ENCODE measurements at regions not wholly inside any gene's neighbourhood (a gene's known extent, or its start where the extent isn't known, plus 50 kb on each side); places are given as distances from the start of the nearest gene placed in this dataset.

- DNase-seq = no peak
Observed at GRCh38 chr11:32279672-32280071, 155.7 kb downstream of the WT1 start.

GRCh38 chr11:32280339-32280738 lies 155.0 kb downstream of the WT1 start:
- DNase-seq = no peak

GRCh38 chr11:32288276-32288675 lies 147.1 kb downstream of the WT1 start:
- no peak for DNase-seq

GRCh38 chr11:32289701-32290100 lies 145.6 kb downstream of the WT1 start:
- DNase-seq = no peak

- DNase-seq = no peak
Observed at GRCh38 chr11:32290783-32291182, 144.6 kb downstream of the WT1 start.

GRCh38 chr11:32297611-32298011 lies 137.7 kb downstream of the WT1 start:
- DNase-seq = peak in 1 of 2 donors; percentile 4

- no peak for DNase-seq
Observed at GRCh38 chr11:32302826-32303225, 132.5 kb downstream of the WT1 start.

- no peak for DNase-seq
Observed at GRCh38 chr11:32304521-32304920, 130.8 kb downstream of the WT1 start.

GRCh38 chr11:32305460-32305859 lies 129.9 kb downstream of the WT1 start:
- no peak for DNase-seq

GRCh38 chr11:32307471-32307870 lies 127.9 kb downstream of the WT1 start:
- DNase-seq = no peak

- DNase-seq = no peak
Observed at GRCh38 chr11:32307913-32308312, 127.4 kb downstream of the WT1 start.

GRCh38 chr11:32309530-32310213 lies 125.7 kb downstream of the WT1 start:
- no peak for DNase-seq

- DNase-seq = no peak
Observed at GRCh38 chr11:32310214-32310601, 125.1 kb downstream of the WT1 start.

- no peak for DNase-seq
Observed at GRCh38 chr11:32311346-32312065, 123.8 kb downstream of the WT1 start.

GRCh38 chr11:32312206-32312817 lies 123.0 kb downstream of the WT1 start:
- DNase-seq = no peak

GRCh38 chr11:32312865-32313403 lies 122.4 kb downstream of the WT1 start:
- DNase-seq = peak; percentile 7 to 28

GRCh38 chr11:32313477-32313876 lies 121.9 kb downstream of the WT1 start:
- DNase-seq = no peak

GRCh38 chr11:32315121-32315520 lies 120.2 kb downstream of the WT1 start:
- no peak for DNase-seq

- DNase-seq = no peak
Observed at GRCh38 chr11:32316232-32316631, 119.1 kb downstream of the WT1 start.

- DNase-seq = no peak
Observed at GRCh38 chr11:32316858-32317642, 118.3 kb downstream of the WT1 start.

- DNase-seq = no peak
Observed at GRCh38 chr11:32317643-32318042, 117.7 kb downstream of the WT1 start.

GRCh38 chr11:32318071-32319055 lies 117.0 kb downstream of the WT1 start:
- DNase-seq = no peak
